ENCODE measurements at regions not wholly inside any gene's neighbourhood (a gene's known extent, or its start where the extent isn't known, plus 50 kb on each side); places are given as distances from the start of the nearest gene placed in this dataset.
"Not testable (repeated sequence)": the region's sequence is repeated elsewhere in the genome, so short reads cannot be mapped to it uniquely, and the experiment has no call there.

- peak in 1 of 2 experiments; percentile 70 for DNase-seq (ENCODE audit: low read depth in 1 of 2, low spot score in 1 of 2)
- no peak for TF ChIP-seq JUND (IDR thresholded peaks at IDR 0.05; ENCODE audit: low read depth)
- in situ Hi-C loops (cut with HindIII; ENCODE audit: low pct_unique_long_range_greater_than_20kb, low sequenced_read_pairs), result no loop called here
These were observed 128.6 kb upstream of the DLG1 start for GRCh38 chr3:197427021-197427420.

GRCh38 chr3:197426121-197426566, 127.7 kb upstream of the DLG1 start:
- peak in 1 of 2 experiments; percentile 29 for DNase-seq (ENCODE audit: low read depth in 1 of 2, low spot score in 1 of 2)
- in situ Hi-C loops (cut with HindIII; ENCODE audit: low pct_unique_long_range_greater_than_20kb, low sequenced_read_pairs), result no loop called here
- no peak for TF ChIP-seq JUND (IDR thresholded peaks at IDR 0.05; ENCODE audit: low read depth)

- no peak for TF ChIP-seq JUND (IDR thresholded peaks at IDR 0.05; ENCODE audit: low read depth)
- DNase-seq (ENCODE audit: low read depth in 1 of 2, low spot score in 1 of 2), result no peak
- in situ Hi-C loops (cut with HindIII; ENCODE audit: low pct_unique_long_range_greater_than_20kb, low sequenced_read_pairs), result no loop called here
These were observed 127.2 kb upstream of the DLG1 start for GRCh38 chr3:197425485-197426120.

GRCh38 chr3:197424674-197425484, 126.5 kb upstream of the DLG1 start:
- in situ Hi-C loops (cut with HindIII; ENCODE audit: low pct_unique_long_range_greater_than_20kb, low sequenced_read_pairs), result no loop called here
- no peak for TF ChIP-seq JUND (IDR thresholded peaks at IDR 0.05; ENCODE audit: low read depth)
- no peak for DNase-seq (ENCODE audit: low read depth in 1 of 2, low spot score in 1 of 2)

GRCh38 chr3:197424266-197424665, 125.9 kb upstream of the DLG1 start:
- no peak for TF ChIP-seq JUND (IDR thresholded peaks at IDR 0.05; ENCODE audit: low read depth)
- in situ Hi-C loops (cut with HindIII; ENCODE audit: low pct_unique_long_range_greater_than_20kb, low sequenced_read_pairs), result no loop called here
- no peak for DNase-seq (ENCODE audit: low read depth in 1 of 2, low spot score in 1 of 2)

- no peak for TF ChIP-seq JUND (IDR thresholded peaks at IDR 0.05; ENCODE audit: low read depth)
- DNase-seq (ENCODE audit: low read depth in 1 of 2, low spot score in 1 of 2), result no peak
- in situ Hi-C loops (cut with HindIII; ENCODE audit: low pct_unique_long_range_greater_than_20kb, low sequenced_read_pairs), result no loop called here
These were observed 125.0 kb upstream of the DLG1 start for GRCh38 chr3:197423376-197423775.

GRCh38 chr3:197422506-197422905, 124.1 kb upstream of the DLG1 start:
- in situ Hi-C loops (cut with HindIII; ENCODE audit: low pct_unique_long_range_greater_than_20kb, low sequenced_read_pairs), result no loop called here
- no peak for DNase-seq (ENCODE audit: low read depth in 1 of 2, low spot score in 1 of 2)
- no peak for TF ChIP-seq JUND (IDR thresholded peaks at IDR 0.05; ENCODE audit: low read depth)

GRCh38 chr3:197421021-197421420, 122.6 kb upstream of the DLG1 start:
- DNase-seq (ENCODE audit: low read depth in 1 of 2, low spot score in 1 of 2), result no peak
- in situ Hi-C loops (cut with HindIII; ENCODE audit: low pct_unique_long_range_greater_than_20kb, low sequenced_read_pairs), result no loop called here
- no peak for TF ChIP-seq JUND (IDR thresholded peaks at IDR 0.05; ENCODE audit: low read depth)

GRCh38 chr3:197420566-197420965, 122.2 kb upstream of the DLG1 start:
- in situ Hi-C loops (cut with HindIII; ENCODE audit: low pct_unique_long_range_greater_than_20kb, low sequenced_read_pairs), result no loop called here
- no peak for DNase-seq (ENCODE audit: low read depth in 1 of 2, low spot score in 1 of 2)
- TF ChIP-seq JUND (IDR thresholded peaks at IDR 0.05; ENCODE audit: low read depth), result no peak

GRCh38 chr3:197420115-197420514, 121.7 kb upstream of the DLG1 start:
- in situ Hi-C loops (cut with HindIII; ENCODE audit: low pct_unique_long_range_greater_than_20kb, low sequenced_read_pairs), result no loop called here
- TF ChIP-seq JUND (IDR thresholded peaks at IDR 0.05; ENCODE audit: low read depth), result no peak
- no peak for DNase-seq (ENCODE audit: low read depth in 1 of 2, low spot score in 1 of 2)

GRCh38 chr3:197419696-197420095, 121.3 kb upstream of the DLG1 start:
- in situ Hi-C loops (cut with HindIII; ENCODE audit: low pct_unique_long_range_greater_than_20kb, low sequenced_read_pairs), result no loop called here
- no peak for DNase-seq (ENCODE audit: low read depth in 1 of 2, low spot score in 1 of 2)
- no peak for TF ChIP-seq JUND (IDR thresholded peaks at IDR 0.05; ENCODE audit: low read depth)

GRCh38 chr3:197417911-197418618, 119.7 kb upstream of the DLG1 start:
- DNase-seq (ENCODE audit: low read depth in 1 of 2, low spot score in 1 of 2), result no peak
- no peak for TF ChIP-seq JUND (IDR thresholded peaks at IDR 0.05; ENCODE audit: low read depth)
- in situ Hi-C loops (cut with HindIII; ENCODE audit: low pct_unique_long_range_greater_than_20kb, low sequenced_read_pairs), result no loop called here

GRCh38 chr3:197417441-197417840, 119.0 kb upstream of the DLG1 start:
- DNase-seq (ENCODE audit: low read depth in 1 of 2, low spot score in 1 of 2), result no peak
- TF ChIP-seq JUND (IDR thresholded peaks at IDR 0.05; ENCODE audit: low read depth), result no peak
- in situ Hi-C loops (cut with HindIII; ENCODE audit: low pct_unique_long_range_greater_than_20kb, low sequenced_read_pairs), result no loop called here

GRCh38 chr3:197411899-197412298, 113.5 kb upstream of the DLG1 start:
- DNase-seq (ENCODE audit: low read depth in 1 of 2, low spot score in 1 of 2); in situ Hi-C loops (cut with HindIII; ENCODE audit: low pct_unique_long_range_greater_than_20kb, low sequenced_read_pairs): not testable (repeated sequence)

- in situ Hi-C loops (cut with HindIII; ENCODE audit: low pct_unique_long_range_greater_than_20kb, low sequenced_read_pairs), result not testable (repeated sequence)
These were observed 111.8 kb upstream of the DLG1 start for GRCh38 chr3:197410170-197410569.

More at GRCh38 chr3:197410170-197410569, 111.8 kb upstream of the DLG1 start:
- DNase-seq (ENCODE audit: low read depth in 1 of 2, low spot score in 1 of 2), result not testable (repeated sequence)
